ENCODE measurements at regions not wholly inside any gene's neighbourhood (a gene's known extent, or its start where the extent isn't known, plus 50 kb on each side); places are given as distances from the start of the nearest gene placed in this dataset.
"Not testable (repeated sequence)": the region's sequence is repeated elsewhere in the genome, so short reads cannot be mapped to it uniquely, and the experiment has no call there.

- intact Hi-C loops (cut with DNase I): no loop called here
- no peak for DNase-seq (ENCODE audit: missing footprints)
- no peak for ATAC-seq
Measured at GRCh38 chrX:19214311-19214710, 92.0 kb upstream of the ADGRG2 start.

- ATAC-seq (no peak), DNase-seq (ENCODE audit: missing footprints) (no peak)
- intact Hi-C loops (cut with DNase I): loop anchor here (10.0 kb wide), 1 partner anchor 831 kb away; no protein-coding TSS in a partner anchor
Measured at GRCh38 chrX:19225909-19226308, 103.6 kb upstream of the ADGRG2 start.

GRCh38 chrX:19229896-19230295, 107.6 kb upstream of the ADGRG2 start:
- ATAC-seq; DNase-seq (ENCODE audit: missing footprints): not testable (repeated sequence)
- intact Hi-C loops (cut with DNase I): loop anchor here (10.0 kb wide), 1 partner anchor 835 kb away; no protein-coding TSS in a partner anchor

GRCh38 chrX:19237901-19238300, 105.8 kb upstream of the PDHA1 start:
- DNase-seq (ENCODE audit: missing footprints) (no peak), ATAC-seq (peak; percentile 23)
- intact Hi-C loops (cut with DNase I): no loop called here

GRCh38 chrX:19243431-19243830, 100.3 kb upstream of the PDHA1 start:
- DNase-seq (ENCODE audit: missing footprints): no peak
- intact Hi-C loops (cut with DNase I): no loop called here
- ATAC-seq: no peak

GRCh38 chrX:19244921-19245320, 98.8 kb upstream of the PDHA1 start:
- intact Hi-C loops (cut with DNase I); DNase-seq (ENCODE audit: missing footprints); ATAC-seq: not testable (repeated sequence)

- ATAC-seq (no peak), DNase-seq (ENCODE audit: missing footprints) (no peak)
- intact Hi-C loops (cut with DNase I): no loop called here
Measured at GRCh38 chrX:19245711-19246269, 97.9 kb upstream of the PDHA1 start.

GRCh38 chrX:19256986-19257385, 86.7 kb upstream of the PDHA1 start:
- ATAC-seq (no peak), DNase-seq (ENCODE audit: missing footprints) (no peak)
- intact Hi-C loops (cut with DNase I): no loop called here

- ATAC-seq; intact Hi-C loops (cut with DNase I); DNase-seq (ENCODE audit: missing footprints): not testable (repeated sequence)
Measured at GRCh38 chrX:19261026-19261425, 82.7 kb upstream of the PDHA1 start.

GRCh38 chrX:19270727-19271126, 73.0 kb upstream of the PDHA1 start:
- intact Hi-C loops (cut with DNase I): no loop called here
- ATAC-seq (no peak), DNase-seq (ENCODE audit: missing footprints) (no peak)

- intact Hi-C loops (cut with DNase I): no loop called here
- no peak for DNase-seq (ENCODE audit: missing footprints)
- no peak for ATAC-seq
Measured at GRCh38 chrX:19272452-19272851, 71.3 kb upstream of the PDHA1 start.

GRCh38 chrX:19280636-19281035, 63.1 kb upstream of the PDHA1 start:
- intact Hi-C loops (cut with DNase I): no loop called here
- DNase-seq (ENCODE audit: missing footprints) (no peak), ATAC-seq (no peak)

- no peak for ATAC-seq
- no peak for DNase-seq (ENCODE audit: missing footprints)
- intact Hi-C loops (cut with DNase I): no loop called here
Measured at GRCh38 chrX:19281256-19281655, 62.5 kb upstream of the PDHA1 start.

- no peak for ATAC-seq
- DNase-seq (ENCODE audit: missing footprints): no peak
- intact Hi-C loops (cut with DNase I): no loop called here
Measured at GRCh38 chrX:19283597-19284339, 60.0 kb upstream of the PDHA1 start.

- DNase-seq (ENCODE audit: missing footprints) (no peak), ATAC-seq (no peak)
- intact Hi-C loops (cut with DNase I): no loop called here
Measured at GRCh38 chrX:19285857-19286256, 57.9 kb upstream of the PDHA1 start.

- intact Hi-C loops (cut with DNase I): no loop called here
- ATAC-seq (no peak), DNase-seq (ENCODE audit: missing footprints) (no peak)
Measured at GRCh38 chrX:19291086-19291485, 52.6 kb upstream of the PDHA1 start.

GRCh38 chrX:19293606-19294325, 50.0 kb upstream of the PDHA1 start:
- ATAC-seq (no peak), DNase-seq (ENCODE audit: missing footprints) (no peak)
- intact Hi-C loops (cut with DNase I): no loop called here
